ENCODE measurements at regions not wholly inside any gene's neighbourhood (a gene's known extent, or its start where the extent isn't known, plus 50 kb on each side); places are given as distances from the start of the nearest gene placed in this dataset.

- no peak for DNase-seq (ENCODE audit: extremely low read depth, low read depth)
- TF ChIP-seq CTCF (IDR thresholded peaks at IDR 0.05; ENCODE audit: low read depth, low read length): no peak
Measured at GRCh38 chr3:106120356-106120755, 251.5 kb upstream of the CBLB start.

- TF ChIP-seq CTCF (IDR thresholded peaks at IDR 0.05; ENCODE audit: low read depth, low read length): no peak
- no peak for DNase-seq (ENCODE audit: extremely low read depth, low read depth)
Measured at GRCh38 chr3:106121491-106122289, 252.9 kb upstream of the CBLB start.

GRCh38 chr3:106124818-106125217 lies 256.0 kb upstream of the CBLB start:
- DNase-seq (ENCODE audit: extremely low read depth, low read depth): no peak
- TF ChIP-seq CTCF (IDR thresholded peaks at IDR 0.05; ENCODE audit: low read depth, low read length): no peak

- no peak for DNase-seq (ENCODE audit: extremely low read depth, low read depth)
- no peak for TF ChIP-seq CTCF (IDR thresholded peaks at IDR 0.05; ENCODE audit: low read depth, low read length)
Measured at GRCh38 chr3:106125321-106125720, 256.5 kb upstream of the CBLB start.

GRCh38 chr3:106126067-106126845 lies 257.4 kb upstream of the CBLB start:
- no peak for DNase-seq (ENCODE audit: extremely low read depth, low read depth)
- TF ChIP-seq CTCF (IDR thresholded peaks at IDR 0.05; ENCODE audit: low read depth, low read length): no peak

- TF ChIP-seq CTCF (IDR thresholded peaks at IDR 0.05; ENCODE audit: low read depth, low read length): no peak
- DNase-seq (ENCODE audit: extremely low read depth, low read depth): no peak
Measured at GRCh38 chr3:106126846-106127235, 258.0 kb upstream of the CBLB start.

- no peak for TF ChIP-seq CTCF (IDR thresholded peaks at IDR 0.05; ENCODE audit: low read depth, low read length)
Measured at GRCh38 chr3:106129939-106130338, 261.1 kb upstream of the CBLB start.

More at GRCh38 chr3:106129939-106130338, 261.1 kb upstream of the CBLB start:
- no peak for DNase-seq (ENCODE audit: extremely low read depth, low read depth)
